IPS-NIHi7 (cell line): ENCODE measurements at regions not wholly inside any gene's neighbourhood (a gene's known extent, or its start where the extent isn't known, plus 50 kb on each side); places are given as distances from the start of the nearest gene placed in this dataset.
"Not testable (repeated sequence)": the region's sequence is repeated elsewhere in the genome, so short reads cannot be mapped to it uniquely, and the experiment has no call there.

Experiments used
- DNase-seq: peaks from one replicate; pipeline ENCODE4 v3.0.0; 2012; ENCODE audit warnings: mixed read lengths; ENCODE audit errors: extremely low spot score

DNA sequence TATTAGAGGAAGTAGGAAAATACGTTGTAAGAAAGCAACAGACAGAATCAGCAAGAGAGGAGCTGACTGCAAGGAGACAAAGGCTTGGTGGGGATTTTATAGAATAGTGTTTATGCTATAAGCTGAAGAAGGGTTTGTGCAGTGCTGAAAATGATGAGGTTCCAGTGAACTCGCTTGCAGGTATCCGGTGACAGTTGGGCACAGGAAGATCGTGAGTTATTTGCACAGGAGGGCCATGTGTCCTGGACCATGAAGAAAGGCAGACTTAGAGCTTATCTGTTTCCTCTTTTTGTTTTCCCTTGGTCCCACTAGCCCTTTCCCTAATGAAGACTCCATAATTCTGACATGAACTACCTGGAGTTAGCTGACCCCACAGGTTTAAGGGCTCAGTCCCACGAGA is 61.4 kb downstream of the NXNL2 start:
- no peak for DNase-seq

DNA sequence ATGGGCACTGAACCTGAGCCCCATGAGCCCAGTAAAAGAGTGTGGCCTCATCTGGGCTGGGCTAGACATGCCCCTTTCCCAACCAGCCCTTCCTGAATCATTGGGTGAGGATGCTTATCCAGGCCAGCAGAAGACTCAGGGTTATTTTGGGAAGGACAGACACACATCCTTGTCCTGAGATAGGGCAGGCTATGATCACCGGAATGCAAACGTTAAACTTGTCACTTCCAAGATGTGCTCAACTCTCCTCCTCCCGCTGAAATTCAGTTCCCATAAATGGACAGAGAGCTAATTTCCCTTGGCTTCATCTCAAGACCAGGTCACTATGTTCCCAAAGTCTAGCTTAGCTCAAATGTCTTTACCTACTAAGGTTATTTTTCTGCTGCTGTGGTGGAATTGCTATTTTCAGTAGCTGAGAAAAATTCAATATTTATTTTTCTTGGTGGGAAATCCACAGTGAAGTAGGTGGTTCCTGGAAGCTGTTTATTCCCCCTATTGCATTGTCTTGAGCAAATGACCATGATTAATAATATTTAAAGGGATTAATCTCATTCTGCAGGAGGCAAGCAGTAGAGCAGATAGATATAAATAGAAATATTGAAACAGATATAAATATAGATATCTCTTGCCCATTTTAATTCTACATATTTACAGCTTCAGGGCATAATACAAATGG is 70.0 kb downstream of the NXNL2 start:
- no peak for DNase-seq

DNA sequence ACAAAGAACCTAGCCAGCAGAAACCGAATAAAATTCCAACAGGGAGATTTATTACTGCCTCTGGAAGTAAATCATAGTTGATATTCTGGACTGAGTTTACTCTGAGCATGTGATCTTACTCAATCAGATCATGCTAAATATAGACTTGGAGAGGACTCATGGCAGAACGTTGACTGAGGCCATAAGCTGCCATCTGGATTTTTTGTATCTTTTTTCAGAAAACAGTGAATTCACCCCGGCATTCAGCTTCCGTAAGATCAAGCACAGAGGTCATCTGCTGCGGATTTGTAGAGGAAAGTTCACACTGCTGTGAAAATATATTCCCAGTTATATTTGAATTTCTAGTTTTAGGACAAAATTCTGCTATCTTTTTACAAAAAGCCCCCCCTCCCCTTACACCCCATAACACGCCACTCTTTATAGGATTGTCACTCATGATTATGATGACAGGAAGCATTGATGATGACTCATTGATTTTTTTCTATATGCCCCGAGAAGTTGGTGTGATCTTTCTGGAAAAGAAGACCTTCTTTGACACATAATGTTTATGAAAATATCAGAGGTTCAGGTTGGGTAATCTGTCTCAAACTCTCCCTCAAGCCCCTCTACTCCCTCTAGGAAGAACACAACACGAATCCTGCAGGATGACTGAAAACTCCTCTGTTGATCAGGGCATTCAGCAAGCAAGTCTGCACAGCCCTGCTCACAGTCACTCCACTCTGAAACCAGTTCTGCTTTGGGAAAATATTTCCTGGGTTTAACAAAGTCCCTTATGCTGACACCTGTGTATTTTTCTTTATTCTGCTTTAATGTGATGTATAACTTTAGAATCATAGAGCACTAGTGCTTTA is 70.8 kb downstream of the NXNL2 start:
- no peak for DNase-seq

DNA sequence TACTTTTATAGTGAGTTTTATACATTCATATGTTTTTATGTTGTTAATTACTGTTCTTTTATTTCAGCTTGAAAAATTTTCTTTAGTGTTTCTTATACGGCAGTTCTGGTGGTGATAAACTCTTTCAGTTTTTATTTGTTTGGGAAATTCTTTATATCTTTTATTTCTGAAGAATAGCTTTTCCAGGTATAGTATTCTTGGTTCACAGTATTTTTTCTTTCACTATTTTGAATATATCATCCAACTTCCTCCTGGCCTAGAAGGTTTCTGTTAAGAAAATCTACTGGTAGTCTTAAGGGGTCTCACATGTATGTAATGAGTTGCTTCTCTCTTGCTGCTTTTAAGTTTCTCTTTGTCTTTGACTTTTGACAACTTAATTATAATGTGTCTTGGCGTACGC is 79.4 kb downstream of the NXNL2 start:
- DNase-seq: no peak

DNA sequence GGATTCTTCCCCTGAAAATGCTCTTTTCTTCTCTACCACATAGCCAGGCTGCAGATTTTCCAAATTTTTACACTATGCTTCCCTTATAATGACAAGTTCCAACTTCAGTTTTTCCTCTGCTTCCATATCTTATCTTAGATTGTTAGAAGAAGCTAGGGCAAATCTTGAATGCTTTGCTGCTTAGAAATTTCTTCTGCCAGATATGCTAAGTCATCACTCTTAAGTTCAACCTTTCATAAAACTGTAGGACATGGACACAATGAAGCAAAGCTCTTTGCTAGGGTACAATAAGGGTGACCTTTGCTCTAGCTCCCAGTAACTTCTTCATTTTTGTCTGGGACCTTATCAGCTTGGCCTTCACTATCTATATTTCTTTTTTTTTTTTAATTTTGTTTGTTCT is 88.7 kb downstream of the NXNL2 start:
- no peak for DNase-seq

GRCh38 chr9:88628114-88628513 is 93.1 kb downstream of the NXNL2 start:
- no peak for DNase-seq

DNA sequence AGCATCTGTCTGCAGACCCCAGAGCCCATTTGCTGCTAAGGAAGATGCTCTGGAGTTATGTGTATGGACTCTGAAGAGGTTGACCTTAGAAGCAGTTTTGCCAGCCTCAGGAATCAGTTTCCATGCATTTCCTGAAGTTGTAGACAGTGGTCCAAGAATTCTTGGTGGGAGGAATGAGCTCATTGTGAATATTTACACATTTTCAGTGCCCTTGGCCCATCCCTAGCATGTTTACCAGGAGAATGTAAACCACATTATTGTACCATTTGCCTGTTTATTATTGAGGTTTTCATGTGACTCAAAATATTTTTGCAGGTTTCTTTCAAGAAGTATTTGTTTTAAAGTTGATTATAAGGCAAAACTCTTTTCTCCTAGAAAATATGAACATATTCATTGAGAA is 93.8 kb downstream of the NXNL2 start:
- no peak for DNase-seq

GRCh38 chr9:88630574-88630973 is 95.6 kb downstream of the NXNL2 start:
- not testable (repeated sequence) for DNase-seq

DNA sequence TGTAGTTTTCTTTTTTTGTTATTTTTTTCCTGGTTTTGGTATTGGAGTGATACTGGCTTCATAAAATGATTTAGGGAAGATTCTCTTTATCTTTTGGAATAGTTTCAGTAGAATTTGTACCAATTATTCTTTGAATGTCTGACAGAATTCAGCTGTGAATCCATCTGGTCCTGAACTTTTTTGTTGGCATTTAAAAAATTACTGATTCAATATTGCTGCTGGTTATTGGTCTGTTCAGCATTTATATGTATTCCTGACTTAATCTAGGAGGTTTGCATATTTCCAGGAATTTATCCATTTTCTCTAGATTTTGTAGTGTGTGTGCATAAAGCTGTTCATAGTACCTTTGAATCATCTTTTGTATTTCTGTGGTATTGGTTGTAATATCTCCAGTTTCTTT is 100.2 kb downstream of the NXNL2 start:
- DNase-seq: no peak

GRCh38 chr9:88641456-88642240 is 106.7 kb downstream of the NXNL2 start:
- no peak for DNase-seq

GRCh38 chr9:88642336-88642735 is 107.4 kb downstream of the NXNL2 start:
- no peak for DNase-seq

GRCh38 chr9:88643931-88644330 is 109.0 kb downstream of the NXNL2 start:
- DNase-seq: no peak

DNA sequence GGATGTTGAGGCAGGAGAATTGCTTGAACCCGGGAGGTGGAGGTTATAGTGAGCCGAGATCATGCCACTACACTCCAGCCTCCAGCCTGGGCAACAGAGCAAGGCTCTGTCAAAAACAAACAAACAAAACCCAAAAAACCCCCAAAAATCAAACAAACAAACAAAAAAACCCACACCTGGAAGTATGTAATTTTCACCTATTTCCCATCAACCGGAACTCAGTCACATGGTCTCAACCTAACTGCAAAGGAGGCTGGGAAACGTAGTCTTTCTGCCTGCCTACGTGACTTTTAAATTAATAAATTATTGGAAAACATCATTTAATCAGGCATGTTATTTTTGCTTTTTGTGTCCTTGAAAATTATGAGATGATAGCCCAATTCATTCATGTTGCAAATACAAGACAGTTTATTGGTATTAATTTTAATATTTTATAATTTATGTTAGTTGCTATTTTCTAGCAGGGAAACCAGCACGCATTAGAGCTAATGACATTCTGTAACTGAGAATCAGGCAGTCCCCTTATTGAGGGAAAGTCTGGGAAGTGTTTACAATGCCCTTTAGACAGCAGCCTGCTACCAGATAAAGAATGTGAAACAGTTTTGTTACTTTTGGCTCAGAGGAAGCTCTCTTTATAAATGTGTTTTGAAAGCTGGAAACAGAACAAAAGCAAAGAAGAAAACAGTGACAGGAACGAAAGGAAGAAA is 110.3 kb downstream of the NXNL2 start:
- no peak for DNase-seq

DNA sequence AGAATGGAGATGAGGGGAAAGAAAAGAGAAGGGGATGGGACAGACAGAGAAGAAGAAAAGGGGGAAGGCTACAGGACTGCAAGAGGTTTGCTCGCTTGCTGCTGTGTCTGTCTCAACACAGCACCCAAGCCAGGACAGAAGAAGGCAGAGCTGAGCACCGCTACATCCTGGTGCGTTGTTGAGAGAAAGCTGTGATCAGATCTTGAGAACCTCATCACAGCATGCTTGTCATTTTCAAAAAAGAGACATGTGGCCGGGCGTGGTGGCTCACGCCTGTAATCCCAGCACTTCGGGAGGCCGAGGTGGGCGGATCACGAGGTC is 110.9 kb downstream of the NXNL2 start:
- no peak for DNase-seq

DNA sequence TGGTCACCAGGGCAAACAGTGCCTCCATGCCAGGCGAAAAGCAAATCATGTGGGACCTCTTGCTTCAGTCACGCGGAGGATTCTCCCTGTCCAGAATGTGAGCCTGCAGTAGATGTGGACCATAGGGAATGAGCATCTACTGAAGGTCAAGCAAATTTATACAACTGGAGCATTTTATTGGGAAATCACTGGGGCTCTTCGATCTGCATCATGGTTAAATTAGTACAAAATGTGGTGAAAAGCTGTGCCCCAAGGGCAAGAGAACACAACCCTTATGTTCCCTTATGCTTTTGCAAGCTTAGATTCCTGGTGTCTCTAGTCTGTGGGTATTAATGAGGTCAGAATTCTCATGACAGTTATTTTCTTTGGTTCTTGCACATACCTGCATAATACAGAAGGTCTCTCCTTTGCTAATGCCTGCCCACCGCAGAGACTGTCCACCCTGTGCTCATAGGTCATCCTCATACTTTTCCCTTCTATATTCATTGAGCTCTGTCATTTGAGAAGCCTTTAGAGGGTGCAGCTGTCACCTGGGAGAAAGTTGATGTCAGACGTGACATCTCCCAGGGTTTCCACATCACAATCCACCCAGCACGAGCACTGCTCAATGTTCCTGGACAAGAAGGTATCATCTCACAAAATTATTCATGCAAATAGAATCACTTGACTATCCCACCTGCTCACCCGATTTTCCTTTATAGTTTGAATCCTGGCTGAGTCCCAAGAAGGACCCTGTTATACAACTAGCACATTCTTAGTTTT is 111.7 kb downstream of the NXNL2 start:
- DNase-seq: no peak

- DNase-seq: no peak
Measured at GRCh38 chr9:88651682-88652633, 117.0 kb downstream of the NXNL2 start.

DNA sequence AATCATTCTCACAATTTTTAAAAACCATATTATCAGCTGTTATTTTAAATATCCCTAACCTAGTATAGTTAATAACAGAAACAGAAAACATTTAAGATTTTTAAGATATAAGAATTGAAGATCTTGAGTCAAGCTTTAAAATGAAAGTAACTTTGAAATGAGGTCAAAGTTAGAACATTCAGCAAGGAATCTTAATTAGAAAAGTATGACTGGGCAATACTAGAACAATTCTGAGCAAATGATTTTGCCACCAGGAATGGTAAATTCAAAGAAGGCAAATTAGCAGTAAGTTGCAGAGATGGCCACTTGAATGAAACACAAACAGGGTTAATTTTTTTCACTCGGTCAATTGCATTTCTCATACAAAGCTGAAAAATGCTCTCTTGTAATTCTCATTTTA is 117.9 kb downstream of the NXNL2 start:
- DNase-seq: no peak

DNA sequence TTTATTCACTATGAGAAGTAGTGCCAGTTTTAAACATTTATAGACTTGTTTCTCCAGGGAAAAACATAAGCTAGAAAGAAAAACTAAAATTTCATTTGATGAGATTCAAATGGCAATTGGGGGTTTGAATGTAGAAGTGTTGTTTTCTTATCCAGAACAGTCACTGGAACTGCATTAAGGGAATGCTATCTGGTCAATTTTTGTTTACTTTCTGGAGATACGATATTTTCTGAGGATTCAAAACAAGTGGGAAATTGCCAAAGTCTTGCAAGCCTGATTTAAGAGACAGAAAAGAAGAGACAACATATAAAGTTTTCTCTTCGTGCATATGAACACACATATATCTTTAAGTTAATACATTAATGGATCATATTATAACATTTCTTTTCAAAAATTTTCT is 118.4 kb downstream of the NXNL2 start:
- DNase-seq: no peak

GRCh38 chr9:88653911-88654310 is 118.9 kb downstream of the NXNL2 start:
- no peak for DNase-seq

DNA sequence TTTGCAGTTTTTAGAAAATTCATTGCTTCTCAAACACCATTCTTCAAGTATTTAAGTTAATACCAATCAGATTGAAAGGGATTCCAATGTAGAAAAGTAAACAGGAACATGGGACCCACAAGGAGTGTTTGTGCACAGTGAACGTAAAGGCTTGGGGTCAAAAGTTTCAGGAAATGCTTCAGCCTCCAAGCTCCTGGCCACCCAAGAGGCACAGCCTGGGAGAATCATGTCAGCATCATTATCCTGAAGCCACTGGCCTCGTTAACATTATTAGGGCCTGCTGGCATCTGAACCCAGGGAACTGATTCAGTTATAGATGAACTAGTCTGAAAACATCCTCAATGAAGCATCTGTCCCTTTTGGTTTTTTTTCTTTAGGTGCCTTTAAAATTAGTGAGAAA is 122.9 kb downstream of the NXNL2 start:
- DNase-seq: no peak
